HG03175 (cell line): ENCODE measurements at regions not wholly inside any gene's neighbourhood (a gene's known extent, or its start where the extent isn't known, plus 50 kb on each side); places are given as distances from the start of the nearest gene placed in this dataset.
"Not testable (repeated sequence)": the region's sequence is repeated elsewhere in the genome, so short reads cannot be mapped to it uniquely, and the experiment has no call there.

Experiments
- ATAC-seq: cut with Tn5 transposase; IDR thresholded peaks from one replicate; pipeline ENCODE4 v1.9.1; 2021; ENCODE audit warnings: mild to moderate bottlenecking, moderate library complexity; ENCODE audit not compliant: unreplicated experiment

DNA sequence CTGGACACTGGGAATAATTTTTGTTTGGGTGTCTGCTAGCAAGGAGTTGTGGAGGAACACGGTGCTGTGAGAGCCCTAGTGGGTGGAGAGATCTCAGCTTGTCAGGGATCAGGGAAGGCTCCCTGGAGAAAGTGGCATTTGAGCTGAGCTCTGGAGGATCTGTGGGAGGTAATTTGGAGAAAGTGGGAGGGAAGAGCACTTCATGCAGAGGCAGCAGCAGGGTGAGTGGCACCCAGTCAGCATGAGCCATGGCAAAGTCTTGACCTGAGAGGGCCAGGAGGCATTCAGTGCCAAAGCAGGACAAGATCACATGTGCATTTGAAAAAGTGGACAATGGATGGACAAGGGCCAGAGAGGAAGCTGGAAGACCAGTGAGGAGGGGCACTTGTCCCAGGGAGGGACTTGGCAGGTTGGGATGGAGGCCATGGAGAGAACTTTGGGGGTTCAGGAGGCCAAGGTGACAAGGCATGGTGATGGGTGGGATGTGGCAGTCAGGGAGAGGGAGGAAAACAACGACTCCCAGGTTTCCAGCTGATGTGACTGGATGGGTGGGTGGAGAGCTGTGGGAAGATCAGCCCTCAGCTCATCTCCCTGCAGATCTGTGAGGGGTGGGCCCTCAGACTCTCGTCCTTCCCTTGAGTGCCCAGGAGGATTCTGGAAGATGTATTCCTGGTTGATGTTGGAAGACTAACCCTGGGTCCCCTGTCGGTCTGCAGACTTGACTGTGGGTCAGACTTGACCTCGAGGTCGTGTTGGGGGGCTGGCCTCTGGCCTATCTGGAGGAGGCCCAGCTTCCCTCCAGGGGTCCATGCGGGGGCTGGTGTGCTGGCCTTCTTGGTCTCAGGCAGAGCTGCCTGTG lies 68.9 kb upstream of the PITX1 start:
- no peak for ATAC-seq

DNA sequence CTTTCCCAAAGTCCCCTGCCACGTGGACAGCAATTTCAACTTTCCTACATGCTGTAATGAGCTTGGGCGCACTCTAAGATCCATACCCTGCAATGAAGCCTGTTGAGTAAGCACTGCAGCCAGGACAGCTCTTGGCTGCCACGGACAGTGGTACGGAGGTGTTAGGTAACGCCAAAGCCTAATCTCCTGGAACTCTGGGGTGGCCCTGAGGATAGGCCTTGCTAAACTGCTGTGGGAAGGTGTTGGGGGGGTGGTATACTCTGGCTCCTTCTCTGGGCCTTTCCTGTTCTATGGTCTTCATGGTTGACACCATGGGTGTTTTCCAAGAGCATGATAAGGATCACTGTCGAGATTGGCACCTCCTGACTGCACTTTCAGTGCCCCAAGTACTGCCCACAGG lies 66.4 kb upstream of the PITX1 start:
- no peak for ATAC-seq

DNA sequence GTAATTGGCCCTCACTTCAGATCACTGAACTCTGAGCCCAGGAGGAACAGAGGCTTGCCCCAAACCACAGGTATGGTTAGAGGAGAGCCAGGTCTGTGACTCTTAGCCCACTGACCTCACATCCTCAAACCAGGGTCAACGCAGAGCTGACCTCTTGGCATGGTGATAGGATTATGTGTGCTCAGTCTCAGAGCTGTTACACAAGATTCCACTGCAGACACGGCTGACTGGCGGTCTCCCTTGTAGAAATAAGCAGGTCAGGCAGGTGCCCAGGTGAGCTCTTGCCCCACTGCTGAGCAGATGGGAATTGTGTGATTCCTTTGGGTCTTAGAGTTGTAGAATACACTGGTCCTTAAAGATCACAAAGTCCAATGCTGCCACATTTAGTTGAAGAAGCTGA lies 66.0 kb upstream of the PITX1 start:
- no peak for ATAC-seq

DNA sequence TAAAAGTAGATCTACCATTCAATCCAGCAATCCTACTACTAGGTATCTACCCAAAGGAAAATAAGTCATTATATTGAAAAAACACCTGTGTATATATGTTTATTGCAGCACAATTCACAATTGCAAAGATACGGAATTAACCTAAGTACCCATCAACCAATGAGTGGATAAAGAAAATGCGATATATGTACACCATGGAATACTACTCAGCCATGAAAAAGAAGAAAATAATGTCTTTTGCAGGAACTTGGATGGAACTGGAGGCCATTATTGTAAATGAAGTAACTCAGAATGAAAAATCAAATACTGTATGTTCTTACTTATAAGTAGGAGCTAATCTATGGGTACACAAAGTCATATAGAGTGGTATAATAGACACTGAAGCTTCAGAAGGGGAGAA lies 63.4 kb upstream of the PITX1 start:
- ATAC-seq, result no peak

DNA sequence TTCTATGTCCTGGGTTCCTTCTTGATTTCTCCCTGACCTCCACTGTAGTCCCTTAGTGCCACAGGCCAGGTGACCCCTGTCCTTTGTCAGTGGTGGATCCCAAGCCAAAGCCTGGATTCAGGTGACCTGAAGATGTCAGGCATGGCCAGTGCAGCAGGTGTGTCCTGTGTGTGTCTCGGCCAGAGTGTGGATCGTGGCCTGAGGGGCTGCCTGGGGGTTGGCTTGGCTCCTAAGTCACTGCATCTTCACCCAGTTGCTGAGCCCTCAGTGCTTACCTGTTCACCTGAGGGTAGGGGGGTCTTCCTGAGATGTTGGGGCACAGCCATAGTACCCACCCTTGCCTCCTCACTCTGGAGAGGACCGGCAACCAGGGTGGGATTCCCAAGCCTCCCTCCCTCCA lies 61.8 kb upstream of the PITX1 start:
- ATAC-seq, result no peak

DNA sequence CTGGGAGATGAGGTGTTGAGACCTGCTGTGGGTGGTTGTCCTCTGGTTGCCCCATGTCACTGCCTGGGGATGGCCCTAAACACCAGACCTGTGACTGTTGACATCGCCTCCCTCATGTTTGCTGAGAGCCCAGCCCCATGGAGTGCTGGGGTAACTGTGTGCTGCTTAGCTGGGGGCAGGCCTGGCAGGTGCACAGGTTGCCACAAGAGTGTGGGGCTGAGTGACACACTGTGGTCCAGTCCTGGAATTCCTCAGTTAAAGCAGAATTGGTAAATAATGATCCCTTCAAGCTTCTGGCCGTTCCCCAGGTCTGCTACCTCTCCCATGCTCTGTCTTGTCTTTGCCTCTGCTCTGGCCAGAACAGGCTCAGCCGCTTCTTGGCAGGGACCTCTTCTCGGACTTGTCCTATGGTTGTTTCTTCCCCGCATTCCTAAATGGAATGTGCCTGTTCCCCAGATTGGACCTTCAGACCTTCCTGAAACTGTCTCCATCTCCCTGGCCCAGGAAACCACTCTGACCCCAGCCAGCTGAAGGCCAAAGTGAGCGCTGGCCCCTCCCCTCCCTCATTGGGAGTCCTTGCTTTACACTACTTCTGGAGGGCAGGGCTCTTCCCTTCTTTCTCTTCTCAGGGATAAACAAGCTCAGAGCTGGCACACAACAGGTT lies 61.2 kb upstream of the PITX1 start:
- no peak for ATAC-seq

DNA sequence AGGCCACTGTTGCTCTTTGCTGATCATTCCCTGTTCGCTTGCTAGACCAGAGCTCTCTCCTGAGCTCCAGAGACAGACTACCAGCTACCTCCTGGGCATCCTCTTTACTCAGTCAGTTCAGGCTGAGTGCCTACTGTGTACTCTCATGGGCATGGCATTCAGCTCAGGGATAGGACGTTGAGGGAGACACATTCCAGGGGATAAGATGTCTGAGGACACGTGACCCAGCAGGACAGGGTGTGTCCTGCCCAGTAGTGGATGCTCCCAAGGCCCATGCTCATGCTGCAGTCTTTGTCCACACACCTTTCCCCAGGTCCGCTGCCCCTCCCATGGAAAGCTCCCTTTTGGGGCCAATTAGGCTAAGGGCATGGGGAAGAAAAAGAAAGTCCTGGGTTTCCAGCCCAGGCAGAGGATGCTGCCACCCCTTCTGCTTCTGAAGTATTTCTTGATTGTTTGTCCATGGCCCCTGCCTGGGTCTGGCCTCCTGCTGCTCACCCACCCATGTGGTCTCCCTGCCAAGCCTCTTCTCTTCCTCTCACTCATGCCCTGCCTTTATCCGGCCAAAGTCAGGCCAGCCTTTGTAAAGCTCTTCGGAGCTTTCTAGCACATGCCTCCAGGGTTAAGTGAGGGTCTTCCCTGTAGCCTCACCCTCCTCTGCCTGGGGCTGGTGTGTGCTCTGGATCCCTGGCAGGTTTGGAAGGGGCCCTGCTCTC lies 60.5 kb upstream of the PITX1 start:
- ATAC-seq, result no peak

DNA sequence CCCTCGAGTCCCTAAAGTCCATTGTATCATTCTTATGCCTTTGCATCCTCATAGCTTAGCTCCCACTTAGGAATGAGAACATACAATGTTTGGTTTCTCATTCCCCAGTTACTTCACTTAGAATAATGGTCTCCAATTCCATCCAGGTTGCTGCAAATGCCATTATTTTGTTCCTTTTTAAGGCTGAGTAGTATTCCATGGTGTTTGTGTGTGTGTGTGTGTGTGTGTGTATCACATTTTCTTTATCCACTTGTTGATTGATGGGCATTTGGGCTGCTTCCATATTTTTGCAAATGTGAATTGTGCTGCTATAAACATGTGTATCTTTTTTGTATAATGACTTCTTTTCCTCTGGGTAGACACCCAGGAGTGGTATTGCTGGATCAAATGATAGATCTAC lies 59.5 kb upstream of the PITX1 start:
- ATAC-seq, result not testable (repeated sequence)

DNA sequence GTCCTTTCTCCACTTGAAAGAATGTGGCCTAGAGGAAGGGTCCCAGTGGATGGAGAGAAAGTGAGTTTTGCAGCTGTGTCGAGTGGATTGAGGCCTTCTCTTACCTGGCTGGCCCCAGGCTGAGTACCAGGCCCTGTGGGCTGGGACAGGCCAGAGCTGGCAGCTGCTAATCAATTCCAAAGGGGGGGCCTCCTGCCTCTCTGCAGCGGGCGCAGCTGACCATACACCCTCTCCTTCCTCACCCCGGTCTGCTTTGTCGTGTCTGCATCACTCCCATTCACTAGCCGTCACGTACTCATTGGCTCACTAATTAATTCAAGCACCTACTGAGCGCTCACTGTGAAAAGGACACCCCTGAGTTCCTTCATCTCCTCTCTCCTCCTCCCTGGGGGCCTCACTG lies 58.4 kb upstream of the PITX1 start:
- ATAC-seq, result no peak

DNA sequence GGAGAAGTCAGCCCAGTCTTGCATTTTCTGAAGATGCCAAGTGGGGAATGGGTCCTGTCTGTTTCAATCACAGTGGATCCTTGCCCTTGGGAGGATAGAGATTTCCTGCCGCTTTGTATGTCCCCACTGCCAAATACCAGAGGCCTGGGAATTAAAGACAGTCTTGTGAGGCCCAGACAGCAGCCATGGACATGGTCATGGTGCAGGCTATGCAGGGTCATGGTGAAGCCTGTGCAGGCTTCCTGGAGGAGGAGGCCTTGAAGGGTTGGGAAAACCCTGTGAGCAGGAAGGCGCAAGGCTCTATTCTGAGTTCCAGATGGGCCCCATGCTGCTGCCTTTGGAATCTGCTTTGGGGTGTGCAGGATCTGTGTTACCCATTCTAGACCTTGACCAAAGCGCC lies 57.3 kb upstream of the PITX1 start:
- no peak for ATAC-seq

DNA sequence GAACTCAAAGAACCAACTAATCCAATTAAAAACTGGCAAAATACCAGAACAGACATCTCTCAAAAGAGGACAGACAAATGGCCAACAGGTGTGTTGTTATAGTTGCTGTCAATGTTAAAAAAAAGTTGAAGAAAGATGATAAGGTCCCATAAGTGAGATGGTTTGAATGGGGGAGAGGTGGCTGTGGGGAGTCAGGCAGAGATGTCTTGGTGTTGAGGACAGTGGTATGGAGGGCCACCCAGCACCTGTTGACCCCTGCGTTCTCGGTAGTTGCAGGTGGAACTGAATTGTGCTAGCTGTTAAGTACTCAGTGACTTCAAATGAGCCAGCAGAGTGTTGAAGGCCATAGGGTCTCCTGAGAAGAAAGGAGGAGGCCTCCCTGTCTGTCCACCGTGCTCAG lies 55.9 kb upstream of the PITX1 start:
- ATAC-seq, result no peak

DNA sequence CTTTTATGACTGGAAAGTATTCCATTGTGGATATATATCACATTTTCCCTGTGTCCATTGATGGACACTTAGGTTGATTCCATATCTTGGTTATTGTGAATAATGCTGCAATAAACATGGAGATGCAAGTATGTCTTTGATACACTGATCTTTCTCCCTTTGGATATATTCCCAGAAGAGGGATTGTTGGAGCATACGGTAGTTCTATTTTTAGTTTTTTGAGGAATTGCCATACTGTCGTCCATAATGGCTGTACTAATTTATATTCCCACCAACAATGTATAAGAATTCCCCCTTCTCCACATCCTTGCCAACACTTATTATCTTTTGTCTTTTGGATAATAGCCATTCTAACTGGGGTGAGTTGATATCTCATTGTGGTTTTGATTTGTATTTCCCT lies 54.9 kb upstream of the PITX1 start:
- no peak for ATAC-seq

DNA sequence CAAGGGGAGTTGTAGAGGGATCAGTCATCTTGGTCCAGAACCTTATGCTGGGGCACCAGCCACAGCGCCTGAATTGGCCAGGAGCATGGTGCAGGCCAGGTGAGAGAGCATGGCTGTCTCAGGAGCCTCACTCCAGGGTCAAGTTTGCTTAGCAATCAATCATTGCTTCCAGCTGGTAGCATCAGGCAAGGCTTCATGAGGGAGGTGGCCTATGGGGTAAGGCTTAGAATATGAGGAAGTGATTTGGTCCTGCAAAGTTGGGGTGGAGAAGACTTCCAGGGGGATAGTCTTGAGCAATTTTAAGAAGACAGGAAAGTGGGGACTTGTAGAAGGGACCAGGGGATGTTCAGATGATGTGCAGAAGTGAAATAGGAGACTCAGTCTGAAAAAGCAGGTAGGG lies 53.9 kb upstream of the PITX1 start:
- ATAC-seq, result no peak

DNA sequence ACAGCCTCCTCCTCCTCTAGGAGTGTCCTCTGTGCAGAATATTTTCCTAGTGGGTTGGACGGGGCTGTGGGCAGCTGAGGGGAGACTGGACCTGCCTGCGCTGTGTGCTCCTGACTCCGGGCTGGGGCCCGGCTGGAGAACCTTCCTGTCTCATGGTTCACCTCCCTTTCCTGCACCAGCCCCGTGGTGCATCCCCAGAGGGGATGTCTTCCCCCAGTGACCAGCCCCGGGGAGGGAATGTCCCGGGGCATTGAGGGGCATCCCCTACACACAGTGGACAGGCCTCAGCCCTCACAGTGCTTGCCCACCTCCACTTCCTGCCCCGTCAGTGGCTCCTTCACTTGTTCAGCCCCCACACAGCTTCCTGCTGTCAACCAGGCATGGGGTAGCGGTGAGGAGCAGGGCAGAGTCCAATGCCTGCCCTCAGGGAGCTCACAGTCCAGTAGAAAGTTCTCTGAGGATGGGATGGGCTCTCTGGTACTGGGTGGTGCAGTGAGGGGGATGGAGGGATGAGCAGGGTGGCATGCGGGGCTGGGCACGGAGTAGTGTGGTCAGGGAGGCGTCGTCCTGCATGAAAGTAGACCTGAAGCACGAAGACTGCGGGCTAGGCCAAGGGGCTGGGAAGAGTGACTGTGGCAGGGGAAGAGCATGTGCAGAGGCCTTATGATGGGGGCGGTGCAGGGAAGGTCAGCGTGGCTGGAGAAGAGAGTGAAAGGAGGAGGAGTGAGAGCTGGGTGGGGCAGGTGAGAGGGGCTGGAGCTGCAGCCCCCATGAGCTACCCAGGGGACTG lies 52.1 kb upstream of the PITX1 start:
- no peak for ATAC-seq

DNA sequence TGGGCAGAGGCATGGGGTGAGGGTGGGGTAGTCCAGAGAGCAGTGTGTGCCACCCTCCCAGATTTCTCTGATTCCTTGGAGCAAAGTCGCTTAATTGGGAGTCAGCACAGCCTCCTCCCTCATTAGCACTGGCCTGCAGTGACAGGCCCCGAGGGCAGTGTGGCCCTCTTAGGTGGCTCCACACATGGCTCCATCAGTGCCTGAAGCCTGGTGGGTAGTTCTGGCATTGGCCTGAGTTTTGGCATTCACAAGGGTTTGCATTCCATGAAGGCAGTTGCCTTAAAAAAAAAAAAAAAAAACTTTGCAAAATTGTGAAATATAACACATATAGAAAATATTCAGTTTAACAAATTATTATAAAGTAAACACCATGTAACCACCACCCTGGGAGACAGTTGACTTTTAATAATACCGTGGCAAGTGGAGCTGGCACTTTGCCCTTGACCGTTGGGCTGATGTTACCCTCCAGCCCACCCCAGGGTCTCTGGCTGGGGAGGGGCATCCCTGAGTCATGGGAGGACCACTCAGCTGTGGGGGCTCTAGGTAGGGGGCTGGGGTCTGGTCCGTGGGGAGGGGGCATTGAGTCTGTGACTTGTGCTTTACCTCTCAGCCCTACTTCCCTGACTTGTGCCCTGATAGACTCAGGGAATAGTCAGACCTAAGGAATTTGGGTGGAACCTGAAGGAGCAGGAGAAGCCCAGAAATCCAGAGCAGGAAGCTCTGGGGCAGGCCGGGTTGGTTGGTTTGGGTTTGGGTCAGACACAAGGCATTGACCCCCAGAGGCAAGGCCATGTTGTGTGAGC lies 51.3 kb upstream of the PITX1 start:
- no peak for ATAC-seq
